Trophoblast cell (in vitro differentiated cells and primary cell): ENCODE measurements at regions not wholly inside any gene's neighbourhood (a gene's known extent, or its start where the extent isn't known, plus 50 kb on each side); places are given as distances from the start of the nearest gene placed in this dataset.

Experiments used
- DNase-seq, 2 donors: peaks; one replicate each; pipeline ENCODE4 v3.0.0-alpha.2; 2016
- H2AFZ ChIP-seq: 2 replicates; pipeline ENCODE4 v1.6.1; 2013; ENCODE audit warnings: low read length, moderate library complexity, mild to moderate bottlenecking; ENCODE audit not compliant: insufficient read depth, poor library complexity
- H2AK5ac ChIP-seq: 2 replicates; pipeline ENCODE4 v1.6.1; 2013; ENCODE audit warnings: mild to moderate bottlenecking, low read length
- H2BK120ac ChIP-seq: 2 replicates; pipeline ENCODE4 v1.6.1; 2013; ENCODE audit warnings: low read length, mild to moderate bottlenecking, moderate library complexity; ENCODE audit not compliant: insufficient read depth, poor library complexity
- H2BK12ac ChIP-seq: 2 replicates; pipeline ENCODE4 v1.6.1; 2013; ENCODE audit warnings: mild to moderate bottlenecking, low read length, moderate library complexity
- H2BK5ac ChIP-seq: 2 replicates; pipeline ENCODE4 v1.6.1; 2013; ENCODE audit warnings: low read length, low read depth, moderate library complexity, mild to moderate bottlenecking; ENCODE audit not compliant: poor library complexity
- H3K14ac ChIP-seq: 2 replicates; pipeline ENCODE4 v1.6.1; 2013; ENCODE audit warnings: mild to moderate bottlenecking, low read length
- H3K18ac ChIP-seq: 2 replicates; pipeline ENCODE4 v1.6.1; 2013; ENCODE audit warnings: mild to moderate bottlenecking, low read length
- H3K23ac ChIP-seq: 2 replicates; pipeline ENCODE4 v1.6.1; 2013; ENCODE audit warnings: low read length
- H3K27ac ChIP-seq: 2 replicates; pipeline ENCODE4 v1.5.1; 2013; ENCODE audit warnings: low read depth, mild to moderate bottlenecking, inconsistent platforms, low read length, moderate library complexity
- H3K27me3 ChIP-seq: 2 replicates; pipeline ENCODE4 v1.6.1; 2013; ENCODE audit warnings: inconsistent platforms, mild to moderate bottlenecking, low read length, moderate library complexity; ENCODE audit not compliant: insufficient read depth
- H3K36me3 ChIP-seq, 2 experiments: 1 replicate in 1 of 2; 2 replicates in 1 of 2; pipeline ENCODE4 v1.6.1; 2013; ENCODE audit warnings: low read length in 2 of 2, mild to moderate bottlenecking in 2 of 2, moderate library complexity in 1 of 2; ENCODE audit not compliant: insufficient read depth in 2 of 2, control insufficient read depth in 1 of 2
- H3K4ac ChIP-seq: 2 replicates; pipeline ENCODE4 v1.6.1; 2013; ENCODE audit warnings: low read depth, mild to moderate bottlenecking, low read length, moderate library complexity
- H3K4me1 ChIP-seq, 2 experiments: 1 replicate in 1 of 2; 2 replicates in 1 of 2; pipeline ENCODE4 v1.6.1; 2013; ENCODE audit warnings: low read length in 2 of 2, mild to moderate bottlenecking in 2 of 2, moderate library complexity in 1 of 2; ENCODE audit not compliant: insufficient read depth in 2 of 2, control insufficient read depth in 1 of 2
- H3K4me2 ChIP-seq: 2 replicates; pipeline ENCODE4 v1.6.1; 2013; ENCODE audit warnings: inconsistent platforms, mild to moderate bottlenecking, low read length, moderate library complexity
- H3K4me3 ChIP-seq: 2 replicates; pipeline ENCODE4 v1.5.1; 2013; ENCODE audit warnings: mild to moderate bottlenecking, low read depth, low read length, inconsistent platforms
- H3K79me1 ChIP-seq: one replicate; pipeline ENCODE4 v1.6.1; 2013; ENCODE audit warnings: low read length
- H3K79me2 ChIP-seq: 2 replicates; pipeline ENCODE4 v1.6.1; 2013; ENCODE audit warnings: low read length, mild to moderate bottlenecking; ENCODE audit not compliant: control insufficient read depth, insufficient read depth, poor library complexity
- H3K9ac ChIP-seq: 2 replicates; pipeline ENCODE4 v1.6.1; 2013; ENCODE audit warnings: mild to moderate bottlenecking, low read length
- H3K9me3 ChIP-seq: 2 replicates; pipeline ENCODE4 v1.6.1; 2013; ENCODE audit warnings: low read depth, mild to moderate bottlenecking, control low read depth, inconsistent platforms, low read length; ENCODE audit not compliant: insufficient read depth
- H4K12ac ChIP-seq: 2 replicates; pipeline ENCODE4 v1.6.1; 2013; ENCODE audit warnings: low read depth, mild to moderate bottlenecking, low read length, moderate library complexity
- H4K8ac ChIP-seq: 2 replicates; pipeline ENCODE4 v1.6.1; 2013; ENCODE audit warnings: low read depth, mild to moderate bottlenecking, low read length, moderate library complexity
- H4K91ac ChIP-seq: one replicate; pipeline ENCODE4 v1.6.1; 2013; ENCODE audit warnings: low read depth, mild to moderate bottlenecking, low read length, moderate library complexity
- WGBS: extraction: QIAGEN DNeasy Blood & Tissue Kit; methylation state at CpG from one replicate; pipeline ENCODE4 v1.1.7; 2013; ENCODE audit warnings: missing lambda C conversion rate; ENCODE audit not compliant: insufficient read length, insufficient coverage; ENCODE audit errors: extremely low coverage; 5-methylcytosine and 5-hydroxymethylcytosine counted together

GRCh38 chr10:4075443-4075842 is 290.4 kb upstream of the KLF6 start:
- H3K36me3 ChIP-seq, result no peaks in the 10 kb centered on the region
- H2BK12ac ChIP-seq, result peak overlapping the region; percentile 46
- H3K4me1 ChIP-seq, result peaks cover 12 to 14% of the 10 kb centered on the region in 2 experiments
- H3K9ac ChIP-seq, result no peak overlapping the region
- no peak overlapping the region for H3K18ac ChIP-seq
- DNase-seq, result no peak
- no peak overlapping the region for H3K4ac ChIP-seq
- H3K4me2 ChIP-seq, result no peak overlapping the region
- no peaks in the 10 kb centered on the region for H3K9me3 ChIP-seq
- no peak overlapping the region for H3K27ac ChIP-seq
- H2AFZ ChIP-seq, result no peak overlapping the region
- no peak overlapping the region for H4K8ac ChIP-seq
- no peaks in the 10 kb centered on the region for H3K27me3 ChIP-seq
- WGBS, result no CpG with 5 or more reads among the region's 7 CpGs
- no peak overlapping the region for H3K14ac ChIP-seq
- peak overlapping the region; percentile 35 for H2AK5ac ChIP-seq
- no peaks in the 10 kb centered on the region for H3K79me2 ChIP-seq
- H2BK120ac ChIP-seq, result no peak overlapping the region
- H2BK5ac ChIP-seq, result no peak overlapping the region
- peak overlapping the region; percentile 45 for H4K91ac ChIP-seq
- peaks cover 14% of the 10 kb centered on the region for H3K79me1 ChIP-seq
- no peak overlapping the region for H3K4me3 ChIP-seq
- no peak overlapping the region for H4K12ac ChIP-seq
- no peak overlapping the region for H3K23ac ChIP-seq

- Histone ChIP-seq H3K23ac (no peak overlapping the region), H3K79me1 (peaks cover 12% of the 10 kb centered on the region), H3K4me1 (peaks cover 13 to 14% of the 10 kb centered on the region in 2 experiments), H3K18ac (peak overlapping the region; percentile 74), H3K9ac (no peak overlapping the region), H3K4ac (no peak overlapping the region), H3K14ac (peak overlapping the region; percentile 16), H3K4me3 (no peak overlapping the region), H2AK5ac (no peak overlapping the region), H3K4me2 (no peak overlapping the region), H4K12ac (no peak overlapping the region), H4K8ac (peak overlapping the region; percentile 5), H3K27me3 (no peaks in the 10 kb centered on the region), H2BK5ac (peak overlapping the region; percentile 52), H2AFZ (no peak overlapping the region), H3K9me3 (no peaks in the 10 kb centered on the region), H3K79me2 (no peaks in the 10 kb centered on the region), H2BK12ac (peak overlapping the region; percentile 93), H3K36me3 (no peaks in the 10 kb centered on the region), H2BK120ac (peak overlapping the region; percentile 43), H3K27ac (peak overlapping the region; percentile 80), H4K91ac (peak overlapping the region; percentile 72)
- DNase-seq, result peak; percentile 30 to 51
- no CpG with 5 or more reads among the region's 10 CpGs for WGBS
Measured at GRCh38 chr10:4074545-4075407, 289.8 kb upstream of the KLF6 start.

- WGBS, result no CpG with 5 or more reads among the region's 1 CpG
- Histone ChIP-seq H3K4me3 (no peak overlapping the region), H2BK12ac (peak overlapping the region; percentile 55), H3K79me1 (peaks cover 18% of the 10 kb centered on the region), H3K4ac (no peak overlapping the region), H3K27ac (peak overlapping the region; percentile 3), H3K4me1 (peaks cover 19 to 22% of the 10 kb centered on the region in 2 experiments), H2BK5ac (no peak overlapping the region), H2AFZ (no peak overlapping the region), H2AK5ac (peak overlapping the region; percentile 31), H3K9ac (no peak overlapping the region), H3K4me2 (no peak overlapping the region), H3K9me3 (no peaks in the 10 kb centered on the region), H2BK120ac (peak overlapping the region; percentile 29), H3K18ac (no peak overlapping the region), H3K23ac (no peak overlapping the region), H3K79me2 (no peaks in the 10 kb centered on the region), H4K12ac (no peak overlapping the region), H3K36me3 (no peaks in the 10 kb centered on the region), H4K8ac (no peak overlapping the region), H4K91ac (peak overlapping the region; percentile 33), H3K14ac (peak overlapping the region; percentile 27), H3K27me3 (no peaks in the 10 kb centered on the region)
- DNase-seq, result no peak
Measured at GRCh38 chr10:4073912-4074311, 288.9 kb upstream of the KLF6 start.

GRCh38 chr10:4070921-4071660 is 286.1 kb upstream of the KLF6 start:
- Histone ChIP-seq H2AK5ac (peak overlapping the region; percentile 89), H3K4me3 (no peak overlapping the region), H3K9ac (no peak overlapping the region), H3K4ac (peak overlapping the region; percentile 30), H3K27me3 (no peaks in the 10 kb centered on the region), H2BK120ac (peak overlapping the region; percentile 86), H3K18ac (peak overlapping the region; percentile 74), H3K27ac (peak overlapping the region; percentile 73), H4K91ac (peak overlapping the region; percentile 77), H2BK12ac (peak overlapping the region; percentile 94), H3K36me3 (no peaks in the 10 kb centered on the region), H4K8ac (peak overlapping the region; percentile 12), H3K4me1 (peaks cover 30 to 38% of the 10 kb centered on the region in 2 experiments), H3K14ac (peak overlapping the region; percentile 77), H2AFZ (no peak overlapping the region), H3K23ac (no peak overlapping the region), H4K12ac (no peak overlapping the region), H3K9me3 (no peaks in the 10 kb centered on the region), H3K79me2 (no peaks in the 10 kb centered on the region), H3K79me1 (peaks cover 25% of the 10 kb centered on the region), H3K4me2 (no peak overlapping the region), H2BK5ac (peak overlapping the region; percentile 62)
- no CpG with 5 or more reads among the region's 11 CpGs for WGBS
- DNase-seq, result peak in 1 of 2 donors; percentile 37
